MM.1S (cell line): ENCODE measurements at regions not wholly inside any gene's neighbourhood (a gene's known extent, or its start where the extent isn't known, plus 50 kb on each side); places are given as distances from the start of the nearest gene placed in this dataset.

Experiments
- DNase-seq: peaks from one replicate; pipeline ENCODE4 v3.0.0-alpha.2; 2015
- H2AFZ ChIP-seq: fragments of 300-600 bp; sonication (generic); 2 replicates; pipeline ENCODE4 v1.6.0; 2016; ENCODE audit warnings: antibody characterized with exemption, low read length
- H3F3A ChIP-seq: fragments of 300-600 bp; sonication (generic); 2 replicates; pipeline ENCODE4 v1.6.1; 2016; ENCODE audit warnings: mild to moderate bottlenecking, antibody characterized with exemption, low read length, moderate library complexity, mixed read lengths; ENCODE audit not compliant: insufficient read depth
- H3K27ac ChIP-seq: fragments of 300-600 bp; sonication (generic); 2 replicates; pipeline ENCODE4 v1.5.1; 2016; ENCODE audit warnings: mild to moderate bottlenecking, low read length
- H3K27me3 ChIP-seq: fragments of 300-600 bp; sonication (generic); replicated peaks from 2 replicates; pipeline ENCODE4 v1.6.0; 2016; ENCODE audit warnings: low read length; ENCODE audit not compliant: insufficient read depth
- H3K36me3 ChIP-seq: fragments of 300-600 bp; sonication (generic); replicated peaks from 2 replicates; pipeline ENCODE4 v1.6.1; 2016; ENCODE audit warnings: mild to moderate bottlenecking, low read length, mixed read lengths; ENCODE audit not compliant: insufficient read depth
- H3K4me1 ChIP-seq: fragments of 300-600 bp; sonication (generic); 2 replicates; pipeline ENCODE4 v1.6.1; 2016; ENCODE audit warnings: low read length, mixed read lengths
- H3K4me2 ChIP-seq: fragments of 300-600 bp; sonication (generic); 2 replicates; pipeline ENCODE4 v1.6.0; 2016; ENCODE audit warnings: low read depth, low read length
- H3K4me3 ChIP-seq: fragments of 300-600 bp; sonication (generic); 2 replicates; pipeline ENCODE4 v1.5.1; 2016; ENCODE audit warnings: low read length, mixed read lengths
- H3K79me2 ChIP-seq: fragments of 300-600 bp; sonication (generic); 2 replicates; pipeline ENCODE4 v1.6.1; 2016; ENCODE audit warnings: mixed run types, low read length, mixed read lengths
- H3K9ac ChIP-seq: fragments of 300-600 bp; sonication (generic); 2 replicates; pipeline ENCODE4 v1.6.1; 2016; ENCODE audit warnings: low read length, mixed read lengths
- H3K9me2 ChIP-seq: fragments of 300-600 bp; sonication (generic); replicated peaks from 2 replicates; pipeline ENCODE4 v1.6.1; 2016; ENCODE audit warnings: mild to moderate bottlenecking, low read length, mixed read lengths; ENCODE audit not compliant: insufficient read depth
- H3K9me3 ChIP-seq: fragments of 300-600 bp; sonication (generic); replicated peaks from 2 replicates; pipeline ENCODE4 v1.6.1; 2016; ENCODE audit warnings: mild to moderate bottlenecking, low read length, mixed read lengths; ENCODE audit not compliant: insufficient read depth
- H4K20me1 ChIP-seq: fragments of 300-600 bp; sonication (generic); 2 replicates; pipeline ENCODE4 v1.6.1; 2016; ENCODE audit warnings: mild to moderate bottlenecking, low read length, moderate library complexity, mixed read lengths; ENCODE audit not compliant: insufficient read depth
- CTCF ChIP-seq: fragments of 300-600 bp; sonication (generic); IDR thresholded peaks from 2 replicates; pipeline ENCODE4 v1.5.1; 2016; ENCODE audit warnings: antibody characterized with exemption, low read length, mixed read lengths
- EZH2 ChIP-seq: fragments of 300-600 bp; sonication (generic); optimal IDR thresholded peaks from 2 replicates; pipeline ENCODE3; 2017; ENCODE audit warnings: low read depth, mild to moderate bottlenecking, antibody characterized with exemption, low read length, mixed read lengths
- EZH2phosphoT487 ChIP-seq: fragments of 300-600 bp; sonication (generic); IDR thresholded peaks from 2 replicates; pipeline ENCODE4 v1.6.1; 2018; ENCODE audit warnings: antibody characterized with exemption, low read length

GRCh38 chr14:39733741-39734140 is 301.5 kb upstream of the FBXO33 start:
- H3K4me3 ChIP-seq, result no peak overlapping the region
- H3K9ac ChIP-seq, result no peak overlapping the region
- H3K4me2 ChIP-seq, result no peak overlapping the region
- H4K20me1 ChIP-seq, result no peaks in the 10 kb centered on the region
- DNase-seq, result no peak
- H2AFZ ChIP-seq, result no peak overlapping the region
- H3K27me3 ChIP-seq, result no peaks in the 10 kb centered on the region
- no peaks in the 10 kb centered on the region for H3K4me1 ChIP-seq
- H3K79me2 ChIP-seq, result no peaks in the 10 kb centered on the region
- no peaks in the 10 kb centered on the region for H3K9me3 ChIP-seq
- H3K9me2 ChIP-seq, result no peaks in the 10 kb centered on the region
- TF ChIP-seq EZH2phosphoT487 (no peak), CTCF (no peak), EZH2 (no peak)
- H3F3A ChIP-seq, result no peaks in the 10 kb centered on the region
- H3K27ac ChIP-seq, result no peak overlapping the region
- no peaks in the 10 kb centered on the region for H3K36me3 ChIP-seq

GRCh38 chr14:39731912-39732311 is 299.7 kb upstream of the FBXO33 start:
- Histone ChIP-seq H3K27me3 (no peaks in the 10 kb centered on the region), H3K36me3 (no peaks in the 10 kb centered on the region), H3K9me2 (no peaks in the 10 kb centered on the region), H4K20me1 (no peaks in the 10 kb centered on the region), H3K4me3 (no peak overlapping the region), H3K9ac (no peak overlapping the region), H3K4me2 (no peak overlapping the region), H3K79me2 (no peaks in the 10 kb centered on the region), H3K4me1 (no peaks in the 10 kb centered on the region), H3K27ac (no peak overlapping the region), H3F3A (no peaks in the 10 kb centered on the region), H3K9me3 (no peaks in the 10 kb centered on the region), H2AFZ (no peak overlapping the region)
- peak; percentile 17; the same call in 1 of the 2 replicates for TF ChIP-seq CTCF
- TF ChIP-seq EZH2, result no peak
- DNase-seq, result no peak

- Histone ChIP-seq H3K9me3 (no peaks in the 10 kb centered on the region), H3K4me1 (no peaks in the 10 kb centered on the region), H3K36me3 (no peaks in the 10 kb centered on the region), H3K4me2 (no peak overlapping the region), H3K9me2 (no peaks in the 10 kb centered on the region), H3K4me3 (no peak overlapping the region), H3F3A (no peaks in the 10 kb centered on the region), H3K27me3 (no peaks in the 10 kb centered on the region), H3K9ac (no peak overlapping the region), H3K79me2 (no peaks in the 10 kb centered on the region), H2AFZ (no peak overlapping the region), H4K20me1 (no peaks in the 10 kb centered on the region), H3K27ac (no peak overlapping the region)
- DNase-seq, result no peak
- TF ChIP-seq EZH2 (no peak), EZH2phosphoT487 (no peak), CTCF (no peak)
Measured at GRCh38 chr14:39726563-39726962, 294.3 kb upstream of the FBXO33 start.
